ENCODE measurements at regions not wholly inside any gene's neighbourhood (a gene's known extent, or its start where the extent isn't known, plus 50 kb on each side); places are given as distances from the start of the nearest gene placed in this dataset.

DNA sequence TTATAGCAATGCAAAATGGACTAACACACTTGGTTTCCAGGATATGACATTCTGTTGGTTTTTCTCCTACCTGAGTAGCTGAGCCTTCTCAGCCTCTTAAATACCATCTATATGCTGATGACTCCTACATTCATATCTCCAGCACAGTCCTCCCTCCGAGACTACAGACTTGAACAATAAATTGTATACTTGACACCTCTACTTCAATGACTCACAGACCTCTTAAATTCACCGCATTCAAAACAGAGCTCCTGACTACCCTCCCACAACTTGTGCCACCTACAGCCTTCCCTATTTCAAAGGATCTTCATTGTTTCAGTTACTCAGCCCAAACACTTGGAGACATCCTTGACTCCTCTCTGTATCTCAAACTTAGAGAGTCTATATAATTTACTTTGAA lies 66.8 kb upstream of the ASB17 start:
- TF ChIP-seq EZH2phosphoT487 (IDR thresholded peaks at IDR 0.05; ENCODE audit: borderline replicate concordance) (no peak), CTCF (conservative IDR thresholded peaks at IDR 0.05; ENCODE audit: low read length) (no peak)
- no peak overlapping the region for H3K4me3 ChIP-seq (ENCODE audit: low read length, poor library complexity, severe bottlenecking)
- no peaks in the 10 kb centered on the region for H3K9me3 ChIP-seq (ENCODE audit: insufficient read depth, low read depth, low read length)
- no peaks in the 10 kb centered on the region for H3K9me2 ChIP-seq (replicated peaks; ENCODE audit: low read depth, low read length)
- H3K4me2 ChIP-seq (ENCODE audit: low read depth, low read length, poor library complexity, severe bottlenecking), result no peak overlapping the region
- no peaks in the 10 kb centered on the region for H3F3A ChIP-seq (ENCODE audit: low read depth)
- no peaks in the 10 kb centered on the region for H3K79me2 ChIP-seq (ENCODE audit: insufficient read depth, low read length)
- H3K36me3 ChIP-seq (ENCODE audit: insufficient read depth, low read length), result no peaks in the 10 kb centered on the region
- no peaks in the 10 kb centered on the region for H3K4me1 ChIP-seq (ENCODE audit: insufficient read depth, low read length, poor library complexity, severe bottlenecking)
- no peaks in the 10 kb centered on the region for H4K20me1 ChIP-seq (ENCODE audit: insufficient read depth, low read length, poor library complexity, severe bottlenecking)
- H3K27me3 ChIP-seq (ENCODE audit: insufficient read depth, low read length, poor library complexity, severe bottlenecking), result no peaks in the 10 kb centered on the region
- H3K9ac ChIP-seq (ENCODE audit: low read depth, low read length, poor library complexity, severe bottlenecking), result no peak overlapping the region
- no peak overlapping the region for H2AFZ ChIP-seq (ENCODE audit: low read length)

GRCh38 chr1:76003946-76004345 lies 70.6 kb upstream of the ST6GALNAC3 start:
- H3K4me2 ChIP-seq (ENCODE audit: low read depth, low read length, poor library complexity, severe bottlenecking), result no peak overlapping the region
- H3K79me2 ChIP-seq (ENCODE audit: insufficient read depth, low read length), result no peaks in the 10 kb centered on the region
- no peaks in the 10 kb centered on the region for H3F3A ChIP-seq (ENCODE audit: low read depth)
- H3K36me3 ChIP-seq (ENCODE audit: insufficient read depth, low read length), result no peaks in the 10 kb centered on the region
- H3K9me2 ChIP-seq (replicated peaks; ENCODE audit: low read depth, low read length), result no peaks in the 10 kb centered on the region
- H3K9me3 ChIP-seq (ENCODE audit: insufficient read depth, low read depth, low read length), result no peaks in the 10 kb centered on the region
- TF ChIP-seq CTCF (conservative IDR thresholded peaks at IDR 0.05; ENCODE audit: low read length) (no peak), EZH2phosphoT487 (IDR thresholded peaks at IDR 0.05; ENCODE audit: borderline replicate concordance) (no peak)
- no peaks in the 10 kb centered on the region for H3K27me3 ChIP-seq (ENCODE audit: insufficient read depth, low read length, poor library complexity, severe bottlenecking)
- no peaks in the 10 kb centered on the region for H3K4me1 ChIP-seq (ENCODE audit: insufficient read depth, low read length, poor library complexity, severe bottlenecking)
- H4K20me1 ChIP-seq (ENCODE audit: insufficient read depth, low read length, poor library complexity, severe bottlenecking), result no peaks in the 10 kb centered on the region
- no peak overlapping the region for H2AFZ ChIP-seq (ENCODE audit: low read length)
- no peak overlapping the region for H3K4me3 ChIP-seq (ENCODE audit: low read length, poor library complexity, severe bottlenecking)
- no peak overlapping the region for H3K9ac ChIP-seq (ENCODE audit: low read depth, low read length, poor library complexity, severe bottlenecking)

DNA sequence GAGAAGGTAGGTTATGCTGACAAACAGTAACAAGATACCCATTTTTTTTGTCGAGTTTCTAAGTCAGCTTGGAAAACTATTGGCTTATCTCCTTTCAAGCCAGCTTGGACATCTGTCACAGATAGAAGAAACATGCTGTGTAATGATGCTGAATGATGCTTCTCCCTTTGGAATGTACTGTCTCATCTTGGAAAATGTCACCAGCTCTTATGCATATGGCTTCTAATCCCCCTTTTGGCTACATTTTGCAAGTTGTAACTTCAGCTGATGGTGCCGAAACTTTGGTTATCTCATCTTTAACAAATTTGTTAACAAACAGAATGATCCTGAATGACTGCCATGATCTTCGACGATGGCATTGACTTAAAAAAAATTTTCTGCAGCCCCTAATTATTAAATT lies 68.8 kb upstream of the ST6GALNAC3 start:
- Histone ChIP-seq H2AFZ (ENCODE audit: low read length) (no peak overlapping the region), H3K9me3 (ENCODE audit: insufficient read depth, low read depth, low read length) (no peaks in the 10 kb centered on the region), H3K4me3 (ENCODE audit: low read length, poor library complexity, severe bottlenecking) (no peak overlapping the region), H3K4me1 (ENCODE audit: insufficient read depth, low read length, poor library complexity, severe bottlenecking) (no peaks in the 10 kb centered on the region), H3K36me3 (ENCODE audit: insufficient read depth, low read length) (no peaks in the 10 kb centered on the region), H3F3A (ENCODE audit: low read depth) (no peaks in the 10 kb centered on the region), H3K27me3 (ENCODE audit: insufficient read depth, low read length, poor library complexity, severe bottlenecking) (no peaks in the 10 kb centered on the region), H3K9me2 (replicated peaks; ENCODE audit: low read depth, low read length) (no peaks in the 10 kb centered on the region), H3K4me2 (ENCODE audit: low read depth, low read length, poor library complexity, severe bottlenecking) (no peak overlapping the region), H3K9ac (ENCODE audit: low read depth, low read length, poor library complexity, severe bottlenecking) (no peak overlapping the region), H4K20me1 (ENCODE audit: insufficient read depth, low read length, poor library complexity, severe bottlenecking) (no peaks in the 10 kb centered on the region), H3K79me2 (ENCODE audit: insufficient read depth, low read length) (no peaks in the 10 kb centered on the region)
- TF ChIP-seq EZH2phosphoT487 (IDR thresholded peaks at IDR 0.05; ENCODE audit: borderline replicate concordance) (no peak), CTCF (conservative IDR thresholded peaks at IDR 0.05; ENCODE audit: low read length) (no peak)

Data from Loucy (cell line).